ENCODE measurements at regions not wholly inside any gene's neighbourhood (a gene's known extent, or its start where the extent isn't known, plus 50 kb on each side); places are given as distances from the start of the nearest gene placed in this dataset.
"Not testable (repeated sequence)": the region's sequence is repeated elsewhere in the genome, so short reads cannot be mapped to it uniquely, and the experiment has no call there.

DNA sequence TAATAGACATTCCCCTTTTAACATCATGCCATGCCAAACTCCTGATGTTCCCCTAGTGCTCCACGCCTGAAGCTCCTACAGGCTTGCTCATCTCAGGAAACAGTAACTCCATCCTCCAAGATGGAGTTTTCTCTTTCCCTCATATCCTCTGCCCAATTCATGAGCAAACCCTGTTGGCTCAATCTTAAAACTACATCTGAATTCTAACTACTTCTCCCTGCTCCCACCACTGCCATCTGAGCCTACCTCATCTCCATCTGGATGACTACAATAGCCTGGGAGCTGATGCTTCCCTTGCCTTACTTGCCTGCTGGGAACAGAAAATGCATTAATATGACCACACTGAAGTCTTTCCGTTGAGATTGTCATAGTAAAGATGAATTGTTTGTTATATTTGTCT lies 271.7 kb upstream of the MKLN1 start:
- H3K4me3 Mint-ChIP-seq: no peak overlapping the region
- no peak overlapping the region for H3K27ac Mint-ChIP-seq
- DNase-seq (ENCODE audit: extremely low spot score, unreplicated experiment): no peak
- H3K27me3 Mint-ChIP-seq: peaks cover 4% of the 10 kb centered on the region
- H3K4me1 Mint-ChIP-seq (ENCODE audit: unreplicated experiment): no peaks in the 10 kb centered on the region
- TF ChIP-seq, protein P1, sequence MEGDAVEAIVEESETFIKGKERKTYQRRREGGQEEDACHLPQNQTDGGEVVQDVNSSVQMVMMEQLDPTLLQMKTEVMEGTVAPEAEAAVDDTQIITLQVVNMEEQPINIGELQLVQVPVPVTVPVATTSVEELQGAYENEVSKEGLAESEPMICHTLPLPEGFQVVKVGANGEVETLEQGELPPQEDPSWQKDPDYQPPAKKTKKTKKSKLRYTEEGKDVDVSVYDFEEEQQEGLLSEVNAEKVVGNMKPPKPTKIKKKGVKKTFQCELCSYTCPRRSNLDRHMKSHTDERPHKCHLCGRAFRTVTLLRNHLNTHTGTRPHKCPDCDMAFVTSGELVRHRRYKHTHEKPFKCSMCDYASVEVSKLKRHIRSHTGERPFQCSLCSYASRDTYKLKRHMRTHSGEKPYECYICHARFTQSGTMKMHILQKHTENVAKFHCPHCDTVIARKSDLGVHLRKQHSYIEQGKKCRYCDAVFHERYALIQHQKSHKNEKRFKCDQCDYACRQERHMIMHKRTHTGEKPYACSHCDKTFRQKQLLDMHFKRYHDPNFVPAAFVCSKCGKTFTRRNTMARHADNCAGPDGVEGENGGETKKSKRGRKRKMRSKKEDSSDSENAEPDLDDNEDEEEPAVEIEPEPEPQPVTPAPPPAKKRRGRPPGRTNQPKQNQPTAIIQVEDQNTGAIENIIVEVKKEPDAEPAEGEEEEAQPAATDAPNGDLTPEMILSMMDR (conservative IDR thresholded peaks at IDR 0.05): no peak
- H3K36me3 Mint-ChIP-seq: no peaks in the 10 kb centered on the region
- no peaks in the 10 kb centered on the region for H3K9me3 Mint-ChIP-seq

DNA sequence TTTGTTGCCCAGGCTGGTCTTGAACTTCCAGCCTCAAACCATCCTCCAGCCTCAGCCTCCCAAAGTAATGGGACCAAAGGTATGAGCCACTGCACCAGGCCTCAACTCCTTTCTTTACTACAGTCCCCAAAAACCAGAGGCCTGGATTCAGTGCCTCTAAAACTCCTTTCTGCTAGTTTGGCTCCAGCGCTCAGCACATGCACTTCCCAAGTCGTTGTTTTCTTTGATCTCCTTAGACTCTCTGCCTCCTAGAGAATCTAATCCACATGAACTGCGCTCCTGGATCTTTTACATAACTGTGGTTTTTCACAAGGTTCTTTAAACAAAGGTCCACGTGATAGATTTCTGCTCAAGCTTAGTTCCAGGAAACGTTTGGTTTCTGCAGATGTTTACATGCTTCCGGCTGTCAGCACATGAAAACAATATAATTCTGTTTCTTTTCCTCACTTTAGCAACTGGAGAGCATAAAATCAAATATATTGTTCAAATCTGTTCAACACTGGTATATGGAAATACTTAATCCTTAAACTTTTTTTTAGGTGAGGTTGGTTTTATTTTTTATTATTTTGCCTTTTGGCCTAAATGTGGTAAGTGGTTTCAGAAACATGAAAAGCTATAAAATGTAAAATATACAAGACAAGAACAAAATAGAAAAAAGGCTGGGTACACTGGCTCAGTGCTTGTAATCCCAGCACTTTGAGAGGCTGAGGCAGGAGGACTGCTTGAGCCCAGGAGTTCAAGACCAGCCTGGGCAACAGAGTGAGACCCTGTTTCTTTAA lies 270.5 kb upstream of the MKLN1 start:
- Mint-ChIP-seq H3K36me3 (no peaks in the 10 kb centered on the region), H3K27me3 (peaks cover 4% of the 10 kb centered on the region), H3K4me1 (ENCODE audit: unreplicated experiment) (no peaks in the 10 kb centered on the region), H3K9me3 (no peaks in the 10 kb centered on the region), H3K27ac (peak overlapping the region; percentile 7), H3K4me3 (no peak overlapping the region)
- TF ChIP-seq, protein P1 (conservative IDR thresholded peaks at IDR 0.05): no peak
- no peak for DNase-seq (ENCODE audit: extremely low spot score, unreplicated experiment)

DNA sequence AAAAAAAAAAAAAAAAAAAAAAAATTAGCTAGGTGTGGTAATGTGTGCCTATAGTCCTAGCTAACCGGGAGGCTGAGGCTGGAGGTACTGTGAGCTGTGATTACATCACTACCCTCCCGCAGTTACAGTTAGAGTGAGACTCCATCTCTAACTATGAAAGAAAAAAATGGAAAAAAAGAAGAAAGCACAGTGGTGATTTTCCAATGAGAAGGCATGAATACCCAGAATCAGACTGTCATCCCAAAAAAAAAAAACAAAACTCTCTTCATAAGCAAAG lies 269.9 kb upstream of the MKLN1 start:
- Mint-ChIP-seq H3K4me1 (ENCODE audit: unreplicated experiment) (no peaks in the 10 kb centered on the region), H3K9me3 (no peaks in the 10 kb centered on the region), H3K27me3 (peaks cover 4% of the 10 kb centered on the region), H3K36me3 (no peaks in the 10 kb centered on the region), H3K27ac (no peak overlapping the region), H3K4me3 (no peak overlapping the region)
- TF ChIP-seq, protein P1 (conservative IDR thresholded peaks at IDR 0.05): no peak
- DNase-seq (ENCODE audit: extremely low spot score, unreplicated experiment): no peak

DNA sequence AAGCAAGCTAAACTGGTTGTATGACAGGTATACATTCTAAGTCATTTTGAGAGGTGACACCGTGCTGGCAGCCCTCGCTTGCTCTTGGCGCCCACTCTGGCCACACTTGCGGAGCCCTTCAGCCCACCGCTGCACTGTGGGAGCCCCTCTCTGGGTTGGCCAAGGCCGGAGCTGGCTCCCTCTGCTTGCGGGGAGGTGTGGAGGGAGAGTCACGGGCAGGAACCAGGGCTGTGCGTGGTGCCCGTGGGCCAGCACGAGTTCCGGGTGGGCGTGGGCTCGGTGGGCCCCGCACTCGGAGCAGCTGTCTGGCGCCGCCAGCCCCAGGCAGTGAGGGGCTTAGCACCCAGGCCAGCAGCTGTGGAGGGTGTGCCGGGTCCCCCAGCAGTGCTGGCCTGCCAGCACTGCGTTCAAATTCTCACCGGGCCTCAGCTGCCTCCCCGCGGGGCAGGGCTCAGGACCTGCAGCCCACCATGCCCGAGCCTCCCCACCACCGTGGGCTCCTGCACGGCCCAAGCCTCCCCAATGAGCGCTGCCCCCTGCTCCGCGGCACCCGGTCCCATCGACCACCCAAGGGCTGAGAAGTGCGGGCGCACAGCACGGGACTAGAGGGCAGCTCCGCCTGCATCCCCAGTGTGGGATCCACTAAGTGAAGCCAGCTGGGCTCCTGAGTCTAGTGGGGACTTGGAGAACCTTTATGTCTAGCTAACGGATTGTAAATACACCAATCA lies 269.0 kb upstream of the MKLN1 start:
- not testable (repeated sequence) for H3K9me3 Mint-ChIP-seq; H3K4me3 Mint-ChIP-seq; H3K27me3 Mint-ChIP-seq; H3K4me1 Mint-ChIP-seq (ENCODE audit: unreplicated experiment); H3K36me3 Mint-ChIP-seq; H3K27ac Mint-ChIP-seq; DNase-seq (ENCODE audit: extremely low spot score, unreplicated experiment)

DNA sequence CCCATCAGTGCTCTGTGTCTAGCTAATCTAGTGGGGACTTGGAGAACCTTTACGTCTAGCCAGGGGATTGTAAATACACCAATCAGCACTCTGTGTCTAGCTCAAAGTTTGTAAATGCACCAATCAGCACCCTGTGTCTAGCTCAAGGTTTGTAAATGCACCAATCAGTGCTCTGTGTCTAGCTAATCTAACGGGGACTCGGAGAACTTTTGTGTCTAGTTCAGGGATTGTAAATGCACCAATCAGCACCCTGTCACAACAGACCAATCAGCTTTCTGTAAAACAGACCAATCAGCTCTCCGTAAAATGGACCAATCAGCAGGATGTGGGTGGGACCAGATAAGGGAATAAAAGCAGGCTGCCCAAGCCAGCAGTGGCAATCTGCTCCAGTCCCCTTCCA lies 268.3 kb upstream of the MKLN1 start:
- not testable (repeated sequence) for H3K9me3 Mint-ChIP-seq; H3K36me3 Mint-ChIP-seq; H3K4me3 Mint-ChIP-seq; H3K4me1 Mint-ChIP-seq (ENCODE audit: unreplicated experiment); H3K27ac Mint-ChIP-seq; H3K27me3 Mint-ChIP-seq; DNase-seq (ENCODE audit: extremely low spot score, unreplicated experiment)

GRCh38 chr7:131061158-131061557 lies 266.5 kb upstream of the MKLN1 start:
- TF ChIP-seq, protein P1 (conservative IDR thresholded peaks at IDR 0.05): no peak
- Mint-ChIP-seq H3K4me3 (no peak overlapping the region), H3K27me3 (peaks cover under 1% of the 10 kb centered on the region), H3K9me3 (no peaks in the 10 kb centered on the region), H3K36me3 (no peaks in the 10 kb centered on the region), H3K27ac (no peak overlapping the region), H3K4me1 (ENCODE audit: unreplicated experiment) (no peaks in the 10 kb centered on the region)
- no peak for DNase-seq (ENCODE audit: extremely low spot score, unreplicated experiment)
